ENCODE measurements at regions not wholly inside any gene's neighbourhood (a gene's known extent, or its start where the extent isn't known, plus 50 kb on each side); places are given as distances from the start of the nearest gene placed in this dataset.

- TF ChIP-seq, protein P1, sequence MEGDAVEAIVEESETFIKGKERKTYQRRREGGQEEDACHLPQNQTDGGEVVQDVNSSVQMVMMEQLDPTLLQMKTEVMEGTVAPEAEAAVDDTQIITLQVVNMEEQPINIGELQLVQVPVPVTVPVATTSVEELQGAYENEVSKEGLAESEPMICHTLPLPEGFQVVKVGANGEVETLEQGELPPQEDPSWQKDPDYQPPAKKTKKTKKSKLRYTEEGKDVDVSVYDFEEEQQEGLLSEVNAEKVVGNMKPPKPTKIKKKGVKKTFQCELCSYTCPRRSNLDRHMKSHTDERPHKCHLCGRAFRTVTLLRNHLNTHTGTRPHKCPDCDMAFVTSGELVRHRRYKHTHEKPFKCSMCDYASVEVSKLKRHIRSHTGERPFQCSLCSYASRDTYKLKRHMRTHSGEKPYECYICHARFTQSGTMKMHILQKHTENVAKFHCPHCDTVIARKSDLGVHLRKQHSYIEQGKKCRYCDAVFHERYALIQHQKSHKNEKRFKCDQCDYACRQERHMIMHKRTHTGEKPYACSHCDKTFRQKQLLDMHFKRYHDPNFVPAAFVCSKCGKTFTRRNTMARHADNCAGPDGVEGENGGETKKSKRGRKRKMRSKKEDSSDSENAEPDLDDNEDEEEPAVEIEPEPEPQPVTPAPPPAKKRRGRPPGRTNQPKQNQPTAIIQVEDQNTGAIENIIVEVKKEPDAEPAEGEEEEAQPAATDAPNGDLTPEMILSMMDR (IDR thresholded peaks at IDR 0.05): no peak
- no peak for TF ChIP-seq POLR2A (IDR thresholded peaks at IDR 0.05)
Observed at GRCh38 chr3:30492322-30493192, 113.8 kb upstream of the TGFBR2 start.

Data from Peyer's patch (tissue), 4 donors.